ENCODE measurements at regions not wholly inside any gene's neighbourhood (a gene's known extent, or its start where the extent isn't known, plus 50 kb on each side); places are given as distances from the start of the nearest gene placed in this dataset.

- TF ChIP-seq EZH2 (IDR thresholded peaks at IDR 0.05; ENCODE audit: insufficient read depth, poor library complexity, severe bottlenecking): no peak
- TF ChIP-seq EZH2phosphoT487 (IDR thresholded peaks at IDR 0.05; ENCODE audit: insufficient read depth, low read depth): no peak
Measured at GRCh38 chr10:10532236-10532635, 485.4 kb upstream of the CELF2 start.
